ENCODE measurements at regions not wholly inside any gene's neighbourhood (a gene's known extent, or its start where the extent isn't known, plus 50 kb on each side); places are given as distances from the start of the nearest gene placed in this dataset.

- no peak for ATAC-seq
- no peak for TF ChIP-seq CREB5 (CRISPR knock-in tag; IDR thresholded peaks at IDR 0.05; ENCODE audit: low read depth)
- TF ChIP-seq ZNF8 (CRISPR knock-in tag; IDR thresholded peaks at IDR 0.05): no peak
- no peak for TF ChIP-seq ESRRG (CRISPR knock-in tag; IDR thresholded peaks at IDR 0.05)
- TF ChIP-seq, protein P1, sequence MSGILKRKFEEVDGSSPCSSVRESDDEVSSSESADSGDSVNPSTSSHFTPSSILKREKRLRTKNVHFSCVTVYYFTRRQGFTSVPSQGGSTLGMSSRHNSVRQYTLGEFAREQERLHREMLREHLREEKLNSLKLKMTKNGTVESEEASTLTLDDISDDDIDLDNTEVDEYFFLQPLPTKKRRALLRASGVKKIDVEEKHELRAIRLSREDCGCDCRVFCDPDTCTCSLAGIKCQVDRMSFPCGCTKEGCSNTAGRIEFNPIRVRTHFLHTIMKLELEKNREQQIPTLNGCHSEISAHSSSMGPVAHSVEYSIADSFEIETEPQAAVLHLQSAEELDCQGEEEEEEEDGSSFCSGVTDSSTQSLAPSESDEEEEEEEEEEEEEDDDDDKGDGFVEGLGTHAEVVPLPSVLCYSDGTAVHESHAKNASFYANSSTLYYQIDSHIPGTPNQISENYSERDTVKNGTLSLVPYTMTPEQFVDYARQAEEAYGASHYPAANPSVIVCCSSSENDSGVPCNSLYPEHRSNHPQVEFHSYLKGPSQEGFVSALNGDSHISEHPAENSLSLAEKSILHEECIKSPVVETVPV (CRISPR knock-in tag; IDR thresholded peaks at IDR 0.05): no peak
- TF ChIP-seq ISL1 (CRISPR knock-in tag; IDR thresholded peaks at IDR 0.05): no peak
- TF ChIP-seq TOX (CRISPR knock-in tag; IDR thresholded peaks at IDR 0.05; ENCODE audit: borderline replicate concordance): no peak
- TF ChIP-seq ZNF565 (CRISPR knock-in tag; conservative IDR thresholded peaks at IDR 0.05; ENCODE audit: low read depth): no peak
- no peak for TF ChIP-seq ZFP3 (CRISPR knock-in tag; IDR thresholded peaks at IDR 0.05)
- no peak for TF ChIP-seq ARNTL (CRISPR knock-in tag; IDR thresholded peaks at IDR 0.05; ENCODE audit: borderline replicate concordance, low read depth)
- no peak for TF ChIP-seq BACH2 (CRISPR knock-in tag; IDR thresholded peaks at IDR 0.05; ENCODE audit: borderline replicate concordance)
- TF ChIP-seq OSR1 (CRISPR knock-in tag; IDR thresholded peaks at IDR 0.05): no peak
- TF ChIP-seq ZNF70 (CRISPR knock-in tag; IDR thresholded peaks at IDR 0.05): no peak
- TF ChIP-seq, protein P2, sequence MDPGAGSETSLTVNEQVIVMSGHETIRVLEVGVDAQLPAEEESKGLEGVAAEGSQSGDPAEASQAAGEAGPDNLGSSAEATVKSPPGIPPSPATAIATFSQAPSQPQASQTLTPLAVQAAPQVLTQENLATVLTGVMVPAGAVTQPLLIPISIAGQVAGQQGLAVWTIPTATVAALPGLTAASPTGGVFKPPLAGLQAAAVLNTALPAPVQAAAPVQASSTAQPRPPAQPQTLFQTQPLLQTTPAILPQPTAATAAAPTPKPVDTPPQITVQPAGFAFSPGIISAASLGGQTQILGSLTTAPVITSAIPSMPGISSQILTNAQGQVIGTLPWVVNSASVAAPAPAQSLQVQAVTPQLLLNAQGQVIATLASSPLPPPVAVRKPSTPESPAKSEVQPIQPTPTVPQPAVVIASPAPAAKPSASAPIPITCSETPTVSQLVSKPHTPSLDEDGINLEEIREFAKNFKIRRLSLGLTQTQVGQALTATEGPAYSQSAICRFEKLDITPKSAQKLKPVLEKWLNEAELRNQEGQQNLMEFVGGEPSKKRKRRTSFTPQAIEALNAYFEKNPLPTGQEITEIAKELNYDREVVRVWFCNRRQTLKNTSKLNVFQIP (CRISPR knock-in tag; IDR thresholded peaks at IDR 0.05; ENCODE audit: borderline replicate concordance, low read depth): no peak
These were observed 237.8 kb upstream of the GPR26 start for GRCh38 chr10:123428391-123428790.

GRCh38 chr10:123429706-123430221, 236.4 kb upstream of the GPR26 start:
- no peak for TF ChIP-seq PATZ1 (CRISPR knock-in tag; IDR thresholded peaks at IDR 0.05; ENCODE audit: borderline replicate concordance)
- no peak for TF ChIP-seq GLIS3 (CRISPR knock-in tag; IDR thresholded peaks at IDR 0.05)
- TF ChIP-seq, protein P1 (CRISPR knock-in tag; IDR thresholded peaks at IDR 0.05): no peak
- TF ChIP-seq ZFP3 (CRISPR knock-in tag; IDR thresholded peaks at IDR 0.05): no peak
- no peak for TF ChIP-seq BACH2 (CRISPR knock-in tag; IDR thresholded peaks at IDR 0.05; ENCODE audit: borderline replicate concordance)
- no peak for TF ChIP-seq ARNTL (CRISPR knock-in tag; IDR thresholded peaks at IDR 0.05; ENCODE audit: borderline replicate concordance, low read depth)
- no peak for TF ChIP-seq ZNF8 (CRISPR knock-in tag; IDR thresholded peaks at IDR 0.05)
- TF ChIP-seq OSR1 (CRISPR knock-in tag; IDR thresholded peaks at IDR 0.05): no peak
- no peak for TF ChIP-seq ZNF70 (CRISPR knock-in tag; IDR thresholded peaks at IDR 0.05)
- TF ChIP-seq, protein P2 (CRISPR knock-in tag; IDR thresholded peaks at IDR 0.05; ENCODE audit: borderline replicate concordance, low read depth): no peak
- TF ChIP-seq ISL1 (CRISPR knock-in tag; IDR thresholded peaks at IDR 0.05): no peak
- TF ChIP-seq CSDC2 (CRISPR knock-in tag; IDR thresholded peaks at IDR 0.05): no peak
- no peak for ATAC-seq

DNA sequence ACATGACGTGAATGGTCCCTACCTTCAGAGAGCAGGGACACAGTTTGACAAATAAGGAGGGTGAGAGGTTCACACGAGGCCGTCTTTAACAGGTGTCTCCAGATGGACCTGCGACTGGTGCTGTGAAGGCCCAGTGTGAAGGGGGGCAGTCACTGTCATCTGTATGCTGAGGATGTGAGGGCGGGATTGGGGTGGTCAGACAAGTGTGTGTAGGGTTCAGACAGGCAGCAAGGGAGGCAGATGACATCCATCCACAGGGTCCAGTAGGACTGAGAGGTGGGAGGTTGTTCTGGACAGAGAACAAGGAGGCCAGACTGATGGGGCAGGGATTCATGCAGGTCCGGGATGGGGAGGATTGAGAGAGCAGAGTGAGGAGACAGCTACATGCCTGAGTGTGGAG, 232.6 kb upstream of the GPR26 start:
- TF ChIP-seq PPARA (CRISPR knock-in tag; IDR thresholded peaks at IDR 0.05; ENCODE audit: borderline replicate concordance) (no peak), OSR1 (CRISPR knock-in tag; IDR thresholded peaks at IDR 0.05) (no peak), CSDC2 (CRISPR knock-in tag; IDR thresholded peaks at IDR 0.05) (no peak), PATZ1 (CRISPR knock-in tag; IDR thresholded peaks at IDR 0.05; ENCODE audit: borderline replicate concordance) (no peak), BACH2 (CRISPR knock-in tag; IDR thresholded peaks at IDR 0.05; ENCODE audit: borderline replicate concordance) (no peak), SNAI2 (CRISPR knock-in tag; IDR thresholded peaks at IDR 0.05) (no peak), ESRRG (CRISPR knock-in tag; IDR thresholded peaks at IDR 0.05) (no peak), ZC3H10 (CRISPR knock-in tag; IDR thresholded peaks at IDR 0.05) (no peak), GLIS3 (CRISPR knock-in tag; IDR thresholded peaks at IDR 0.05) (no peak), ISL1 (CRISPR knock-in tag; IDR thresholded peaks at IDR 0.05) (no peak), ZNF70 (CRISPR knock-in tag; IDR thresholded peaks at IDR 0.05) (no peak), ZNF565 (CRISPR knock-in tag; conservative IDR thresholded peaks at IDR 0.05; ENCODE audit: low read depth) (no peak), ZFP30 (CRISPR knock-in tag; IDR thresholded peaks at IDR 0.05) (no peak), ZNF8 (CRISPR knock-in tag; IDR thresholded peaks at IDR 0.05) (no peak)
- TF ChIP-seq, protein P3, sequence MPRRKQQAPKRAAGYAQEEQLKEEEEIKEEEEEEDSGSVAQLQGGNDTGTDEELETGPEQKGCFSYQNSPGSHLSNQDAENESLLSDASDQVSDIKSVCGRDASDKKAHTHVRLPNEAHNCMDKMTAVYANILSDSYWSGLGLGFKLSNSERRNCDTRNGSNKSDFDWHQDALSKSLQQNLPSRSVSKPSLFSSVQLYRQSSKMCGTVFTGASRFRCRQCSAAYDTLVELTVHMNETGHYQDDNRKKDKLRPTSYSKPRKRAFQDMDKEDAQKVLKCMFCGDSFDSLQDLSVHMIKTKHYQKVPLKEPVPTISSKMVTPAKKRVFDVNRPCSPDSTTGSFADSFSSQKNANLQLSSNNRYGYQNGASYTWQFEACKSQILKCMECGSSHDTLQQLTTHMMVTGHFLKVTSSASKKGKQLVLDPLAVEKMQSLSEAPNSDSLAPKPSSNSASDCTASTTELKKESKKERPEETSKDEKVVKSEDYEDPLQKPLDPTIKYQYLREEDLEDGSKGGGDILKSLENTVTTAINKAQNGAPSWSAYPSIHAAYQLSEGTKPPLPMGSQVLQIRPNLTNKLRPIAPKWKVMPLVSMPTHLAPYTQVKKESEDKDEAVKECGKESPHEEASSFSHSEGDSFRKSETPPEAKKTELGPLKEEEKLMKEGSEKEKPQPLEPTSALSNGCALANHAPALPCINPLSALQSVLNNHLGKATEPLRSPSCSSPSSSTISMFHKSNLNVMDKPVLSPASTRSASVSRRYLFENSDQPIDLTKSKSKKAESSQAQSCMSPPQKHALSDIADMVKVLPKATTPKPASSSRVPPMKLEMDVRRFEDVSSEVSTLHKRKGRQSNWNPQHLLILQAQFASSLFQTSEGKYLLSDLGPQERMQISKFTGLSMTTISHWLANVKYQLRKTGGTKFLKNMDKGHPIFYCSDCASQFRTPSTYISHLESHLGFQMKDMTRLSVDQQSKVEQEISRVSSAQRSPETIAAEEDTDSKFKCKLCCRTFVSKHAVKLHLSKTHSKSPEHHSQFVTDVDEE (CRISPR knock-in tag; IDR thresholded peaks at IDR 0.05): no peak
- no peak for ATAC-seq

All from SK-N-SH treated with all-trans-retinoic acid at 6 μM for 48 hours (cell line).